A549 (cell line): ENCODE measurements at regions not wholly inside any gene's neighbourhood (a gene's known extent, or its start where the extent isn't known, plus 50 kb on each side); places are given as distances from the start of the nearest gene placed in this dataset.

ENCODE experiments used
- ATAC-seq, 2 experiments: fragments of 200-7000 bp in 1 of 2; fragments of >200 bp in 1 of 2; cut with Nextera tagmentation in 1 of 2; cut with Tn5 transposase in 1 of 2; 3 replicates each; pipeline versions ENCODE4 v1.8.0 to v1.9.1; 2018 to 2020; ENCODE audit warnings: mild to moderate bottlenecking in 1 of 2, moderate library complexity in 1 of 2
- CTCF ChIA-PET: fragments of 300-600 bp; sonication (Branson Sonifier 250); formaldehyde crosslinking; extraction: SDS; loops from one replicate; lab custom pipeline; 2021; ENCODE audit warnings: antibody characterized with exemption, inconsistent platforms; lab: Yijun Ruan, JAX
- POLR2A ChIA-PET: fragments of 350-600 bp; formaldehyde crosslinking; extraction: SDS; loops from one replicate; lab custom pipeline; 2021; ENCODE audit warnings: antibody characterized with exemption, inconsistent platforms; lab: Yijun Ruan, JAX
- DNase-seq, 2 experiments: peaks; one replicate each; pipeline versions ENCODE4 v3.0.0 to v3.0.0-alpha.2; 2011 to 2016; ENCODE audit warnings: low read depth in 1 of 2, low spot score in 1 of 2
- FAIRE-seq: peaks from 2 replicates; lab custom pipeline; 2011; peaks lifted over from hg19 to GRCh38; lab: Jason Lieb, UNC
- H3K27ac ChIP-seq, 2 experiments: fragments of >200 bp; sonication (Bioruptor Twin); formaldehyde crosslinking; 3 replicates each; pipeline ENCODE4 v1.5.1; 2016 to 2017
- H3K4me1 ChIP-seq: fragments of >200 bp; sonication (Bioruptor Twin); formaldehyde crosslinking; 3 replicates; pipeline ENCODE4 v1.6.1; 2016
- H3K4me2 ChIP-seq: fragments of >200 bp; sonication (Bioruptor Twin); formaldehyde crosslinking; 3 replicates; pipeline ENCODE4 v1.6.1; 2016
- H3K4me3 ChIP-seq: fragments of >200 bp; sonication (Bioruptor Twin); formaldehyde crosslinking; 3 replicates; pipeline ENCODE4 v1.5.1; 2016
- H3K9me3 ChIP-seq: fragments of >200 bp; sonication (Bioruptor Twin); formaldehyde crosslinking; 3 replicates; pipeline ENCODE4 v1.6.1; 2016
- BHLHE40 ChIP-seq: IDR thresholded peaks from 2 replicates; pipeline ENCODE4 v1.6.1; 2012; ENCODE audit warnings: low read depth, low read length, inconsistent platforms
- EHMT2 ChIP-seq: fragments of 200-600 bp; sonication (generic); IDR thresholded peaks from 2 replicates; pipeline ENCODE4 v1.6.1; 2016; ENCODE audit warnings: antibody characterized with exemption, low read depth, mild to moderate bottlenecking, moderate library complexity
- FOSL2 ChIP-seq, 2 experiments: fragments of 450-650 bp in 1 of 2; fragments of >200 bp in 1 of 2; sonication (Bioruptor Twin) in 1 of 2; formaldehyde crosslinking; IDR thresholded peaks; 2 replicates each; pipeline versions ENCODE4 v1.5.0 to v1.6.1; 2016 to 2020; ENCODE audit warnings: mild to moderate bottlenecking in 1 of 2, moderate library complexity in 1 of 2
- FOXS1 ChIP-seq: fragments of 250-450 bp; sonication (Bioruptor Pico); IDR thresholded peaks from 2 replicates; pipeline ENCODE4 v1.5.0; 2020; ENCODE audit warnings: mild to moderate bottlenecking, moderate library complexity
- GATA3 ChIP-seq: IDR thresholded peaks from 2 replicates; pipeline ENCODE4 v1.6.1; 2012; ENCODE audit warnings: borderline replicate concordance
- HMGXB4 ChIP-seq: fragments of 250-450 bp; sonication (Bioruptor Pico); IDR thresholded peaks from 2 replicates; pipeline ENCODE4 v1.5.0; 2021; ENCODE audit warnings: mild to moderate bottlenecking, moderate library complexity, borderline replicate concordance
- HOXB13 ChIP-seq: fragments of 250-450 bp; sonication (Bioruptor Pico); IDR thresholded peaks from 2 replicates; pipeline ENCODE4 v1.5.0; 2020; ENCODE audit warnings: low read depth, mild to moderate bottlenecking, moderate library complexity
- JUN ChIP-seq, 2 experiments: fragments of >200 bp; sonication (Bioruptor Twin); formaldehyde crosslinking; IDR thresholded peaks; 2 replicates in 1 of 2; 3 replicates in 1 of 2; pipeline ENCODE4 v1.6.1; 2016 to 2017
- KDM5A ChIP-seq: fragments of 200-600 bp; sonication (generic); IDR thresholded peaks from 2 replicates; pipeline ENCODE4 v1.6.1; 2016; ENCODE audit warnings: antibody characterized with exemption, mild to moderate bottlenecking
- MYC ChIP-seq: IDR thresholded peaks from 2 replicates; pipeline ENCODE4 v1.6.1; 2012; ENCODE audit warnings: mild to moderate bottlenecking, inconsistent platforms, low read length, improper control_type of control experiment, borderline replicate concordance
- NR3C1 ChIP-seq: fragments of >200 bp; sonication (Bioruptor Twin); formaldehyde crosslinking; IDR thresholded peaks from 3 replicates; pipeline ENCODE4 v1.6.1; 2017
- POLR2A ChIP-seq: IDR thresholded peaks from 2 replicates; pipeline ENCODE4 v1.6.1; 2012; ENCODE audit warnings: mild to moderate bottlenecking, low read length
- RAD21 ChIP-seq, 2 experiments: fragments of >200 bp in 1 of 2; sonication (Bioruptor Twin) in 1 of 2; formaldehyde crosslinking in 1 of 2; IDR thresholded peaks in 1 of 2; conservative IDR thresholded peaks in 1 of 2; 2 replicates in 1 of 2; 3 replicates in 1 of 2; pipeline ENCODE4 v1.6.1; 2012 to 2018; ENCODE audit warnings: inconsistent platforms in 1 of 2
- RARB ChIP-seq: fragments of 250-450 bp; sonication (Bioruptor Pico); IDR thresholded peaks from 2 replicates; pipeline ENCODE4 v1.8.0; 2021; ENCODE audit warnings: mild to moderate bottlenecking, moderate library complexity
- REST ChIP-seq: fragments of 200-600 bp; sonication (generic); IDR thresholded peaks from 2 replicates; pipeline ENCODE4 v1.6.1; 2016; ENCODE audit warnings: antibody characterized with exemption, mild to moderate bottlenecking, moderate library complexity
- TP53 ChIP-seq: fragments of 250-450 bp; sonication (Bioruptor Pico); IDR thresholded peaks from 2 replicates; pipeline ENCODE4 v1.5.0; 2021; ENCODE audit warnings: mild to moderate bottlenecking, moderate library complexity
- USF2 ChIP-seq: fragments of 450-650 bp; IDR thresholded peaks from 2 replicates; pipeline ENCODE4 v1.6.1; 2014; ENCODE audit warnings: antibody characterized with exemption
- ZC3H11A ChIP-seq: fragments of 450-650 bp; IDR thresholded peaks from 2 replicates; pipeline ENCODE4 v1.6.1; 2014; ENCODE audit warnings: antibody characterized with exemption, mild to moderate bottlenecking
- WGBS: methylation state at CpG from one replicate; pipeline ENCODE4 v1.1.6; 2017; ENCODE audit errors: missing lambda C conversion rate; 5-methylcytosine and 5-hydroxymethylcytosine counted together

GRCh38 chr10:47183704-47184041 lies 116.3 kb upstream of the GDF10 start (continued):
- no peak for TF ChIP-seq HMGXB4
- no peak for TF ChIP-seq REST
- TF ChIP-seq GATA3, result no peak

- DNase-seq, result no peak
- POLR2A ChIA-PET, result no interaction called here
- no peak for ATAC-seq
- Histone ChIP-seq H3K27ac (no peak overlapping the region), H3K4me2 (no peak overlapping the region), H3K4me1 (no peaks in the 10 kb centered on the region), H3K4me3 (no peak overlapping the region), H3K9me3 (no peaks in the 10 kb centered on the region)
- WGBS, result 50% methylated on average over 1 of the region's 3 CpGs
- CTCF ChIA-PET, result no interaction called here
- no peak for FAIRE-seq
- TF ChIP-seq TP53 (no peak), HOXB13 (CRISPR knock-in tag) (no peak), FOXS1 (CRISPR knock-in tag) (no peak), ZC3H11A (no peak), RAD21 (conservative IDR thresholded peaks at IDR 0.05 in 1 of 2, IDR thresholded peaks at IDR 0.05 in 1 of 2) (no peak), MYC (no peak), NR3C1 (no peak), BHLHE40 (no peak), HMGXB4 (no peak), USF2 (no peak), RARB (CRISPR knock-in tag) (no peak), JUN (IDR thresholded peaks at IDR 0.05) (no peak), FOSL2 (IDR thresholded peaks at IDR 0.05) (no peak), FOSL2 (CRISPR knock-in tag; IDR thresholded peaks at IDR 0.05) (no peak), EHMT2 (no peak), POLR2A (no peak), KDM5A (no peak)
Observed at GRCh38 chr10:47184273-47184672, 115.7 kb upstream of the GDF10 start.
